Brain microvascular endothelial cell (primary cell): ENCODE measurements at regions not wholly inside any gene's neighbourhood (a gene's known extent, or its start where the extent isn't known, plus 50 kb on each side); places are given as distances from the start of the nearest gene placed in this dataset.

ENCODE experiments used
- DNase-seq: peaks from one replicate; pipeline ENCODE4 v3.0.0-alpha.2; 2020
- H3K27ac ChIP-seq: fragments of 250-450 bp; sonication (Bioruptor Pico); 2 replicates; pipeline ENCODE4 v1.5.1; 2020; ENCODE audit warnings: mild to moderate bottlenecking, moderate library complexity
- H3K27me3 ChIP-seq: fragments of 250-450 bp; sonication (Bioruptor Pico); replicated peaks from 2 replicates; pipeline ENCODE4 v1.5.1; 2020; ENCODE audit warnings: mild to moderate bottlenecking
- H3K36me3 ChIP-seq: fragments of 250-450 bp; sonication (Bioruptor Pico); replicated peaks from 2 replicates; pipeline ENCODE4 v1.5.1; 2020; ENCODE audit warnings: mild to moderate bottlenecking
- H3K4me3 ChIP-seq: 2 replicates; pipeline ENCODE4 v1.5.1; 2011; ENCODE audit warnings: low read depth, mild to moderate bottlenecking, control low read depth, low read length, moderate library complexity
- CTCF ChIP-seq: IDR thresholded peaks from 2 replicates; pipeline ENCODE4 v1.5.1; 2011; ENCODE audit warnings: low read depth, mild to moderate bottlenecking, moderate library complexity, low read length, control low read depth, inconsistent platforms; ENCODE audit errors: missing control alignments
- in situ Hi-C: cut with HindIII; loops from 2 replicates; pipeline ENCODE4 v1.10.0; 2017; ENCODE audit warnings: low sequenced_read_pairs, low pct_ligation_motif_present

GRCh38 chr1:199073166-199073565, 434.3 kb downstream of the PTPRC start:
- in situ Hi-C loops: no loop called here

GRCh38 chr1:199075792-199076191, 437.0 kb downstream of the PTPRC start:
- H3K36me3 ChIP-seq: no peaks in the 10 kb centered on the region
- H3K27ac ChIP-seq: no peak overlapping the region
- no peak for TF ChIP-seq CTCF
- no peak for DNase-seq
- no peaks in the 10 kb centered on the region for H3K27me3 ChIP-seq
- no peak overlapping the region for H3K4me3 ChIP-seq
- in situ Hi-C loops: no loop called here

More at GRCh38 chr1:199073166-199073565, 434.3 kb downstream of the PTPRC start:
- no peak for DNase-seq
- TF ChIP-seq CTCF: no peak
- Histone ChIP-seq H3K27ac (no peak overlapping the region), H3K4me3 (no peak overlapping the region), H3K36me3 (no peaks in the 10 kb centered on the region), H3K27me3 (no peaks in the 10 kb centered on the region)

- Histone ChIP-seq H3K27ac (no peak overlapping the region), H3K36me3 (no peaks in the 10 kb centered on the region), H3K4me3 (no peak overlapping the region), H3K27me3 (no peaks in the 10 kb centered on the region)
- in situ Hi-C loops: no loop called here
- no peak for TF ChIP-seq CTCF
- no peak for DNase-seq
These were observed 441.2 kb downstream of the PTPRC start for GRCh38 chr1:199079994-199080393.

- Histone ChIP-seq H3K27ac (no peak overlapping the region), H3K36me3 (no peaks in the 10 kb centered on the region), H3K4me3 (no peak overlapping the region), H3K27me3 (no peaks in the 10 kb centered on the region)
- DNase-seq: no peak
- TF ChIP-seq CTCF: no peak
- in situ Hi-C loops: no loop called here
These were observed 442.9 kb downstream of the PTPRC start for GRCh38 chr1:199081739-199082138.

GRCh38 chr1:199082778-199083389, 444.0 kb downstream of the PTPRC start:
- Histone ChIP-seq H3K27ac (no peak overlapping the region), H3K4me3 (no peak overlapping the region), H3K36me3 (no peaks in the 10 kb centered on the region), H3K27me3 (no peaks in the 10 kb centered on the region)
- DNase-seq: no peak
- TF ChIP-seq CTCF: no peak
- in situ Hi-C loops: no loop called here

- no peaks in the 10 kb centered on the region for H3K36me3 ChIP-seq
- no peak overlapping the region for H3K4me3 ChIP-seq
- peak; percentile 51 for DNase-seq
- in situ Hi-C loops: no loop called here
- TF ChIP-seq CTCF: no peak
- no peaks in the 10 kb centered on the region for H3K27me3 ChIP-seq
- no peak overlapping the region for H3K27ac ChIP-seq
These were observed 444.8 kb downstream of the PTPRC start for GRCh38 chr1:199083680-199084079.
